CD4-positive, alpha-beta T cell treated with Interleukin-4 for 1 hour (primary cell): ENCODE measurements at regions not wholly inside any gene's neighbourhood (a gene's known extent, or its start where the extent isn't known, plus 50 kb on each side); places are given as distances from the start of the nearest gene placed in this dataset.

Experiments
- DNase-seq, 2 donors: peaks; one replicate each; pipeline ENCODE4 v3.0.0-alpha.2; 2020 to 2022

GRCh38 chr21:35635261-35635660, 425.1 kb downstream of the SETD4 start:
- no peak for DNase-seq

- DNase-seq: no peak
Observed at GRCh38 chr21:35633501-35633900, 426.8 kb downstream of the SETD4 start.

- DNase-seq: no peak
Observed at GRCh38 chr21:35632711-35633110, 427.6 kb downstream of the SETD4 start.

- no peak for DNase-seq
Observed at GRCh38 chr21:35628316-35628715, 432.0 kb downstream of the SETD4 start.

- no peak for DNase-seq
Observed at GRCh38 chr21:35627462-35627861, 432.9 kb downstream of the SETD4 start.

GRCh38 chr21:35625576-35625975, 434.8 kb downstream of the SETD4 start:
- DNase-seq: no peak

- DNase-seq: no peak
Observed at GRCh38 chr21:35624901-35625300, 435.4 kb downstream of the SETD4 start.

GRCh38 chr21:35622612-35623011, 437.7 kb downstream of the SETD4 start:
- no peak for DNase-seq

- DNase-seq: no peak
Observed at GRCh38 chr21:35619184-35619583, 441.1 kb downstream of the SETD4 start.

- no peak for DNase-seq
Observed at GRCh38 chr21:35617491-35617890, 442.8 kb downstream of the SETD4 start.

GRCh38 chr21:35616090-35616489, 444.2 kb downstream of the SETD4 start:
- peak in 1 of 2 donors; percentile 18 for DNase-seq

GRCh38 chr21:35615325-35615724, 445.0 kb downstream of the SETD4 start:
- no peak for DNase-seq

GRCh38 chr21:35614396-35614921, 445.9 kb downstream of the SETD4 start:
- no peak for DNase-seq

GRCh38 chr21:35611708-35612132, 448.6 kb downstream of the SETD4 start:
- no peak for DNase-seq

- DNase-seq: no peak
Observed at GRCh38 chr21:35609263-35609662, 451.1 kb downstream of the SETD4 start.

GRCh38 chr21:35607406-35607805, 452.9 kb downstream of the SETD4 start:
- DNase-seq: no peak

- DNase-seq: no peak
Observed at GRCh38 chr21:35606578-35606977, 453.7 kb downstream of the SETD4 start.

- DNase-seq: no peak
Observed at GRCh38 chr21:35606146-35606545, 454.2 kb downstream of the SETD4 start.

- DNase-seq: no peak
Observed at GRCh38 chr21:35603494-35603893, 456.8 kb downstream of the SETD4 start.

GRCh38 chr21:35602811-35603362, 457.4 kb downstream of the SETD4 start:
- no peak for DNase-seq

- no peak for DNase-seq
Observed at GRCh38 chr21:35601211-35601610, 459.1 kb downstream of the SETD4 start.

GRCh38 chr21:35599164-35599563, 461.2 kb downstream of the SETD4 start:
- DNase-seq: no peak

GRCh38 chr21:35597750-35598339, 462.5 kb downstream of the SETD4 start:
- no peak for DNase-seq

GRCh38 chr21:35594905-35595304, 465.4 kb downstream of the SETD4 start:
- DNase-seq: no peak

GRCh38 chr21:35593000-35593502, 467.3 kb downstream of the SETD4 start:
- no peak for DNase-seq
